ENCODE measurements at regions not wholly inside any gene's neighbourhood (a gene's known extent, or its start where the extent isn't known, plus 50 kb on each side); places are given as distances from the start of the nearest gene placed in this dataset.

- FAIRE-seq, result no peak
Observed at GRCh38 chr1:194225821-194226220, 1039.4 kb upstream of the B3GALT2 start.

GRCh38 chr1:194223596-194223995 lies 1037.2 kb upstream of the B3GALT2 start:
- CTCF ChIA-PET, result no interaction called here
- no peak overlapping the region for H3K27ac ChIP-seq
- no peak for TF ChIP-seq MAX (IDR thresholded peaks at IDR 0.05)
- no peak for TF ChIP-seq ZC3H11A (IDR thresholded peaks at IDR 0.05)
- TF ChIP-seq ATOH8 (CRISPR knock-in tag; IDR thresholded peaks at IDR 0.05; ENCODE audit: low read depth), result no peak
- TF ChIP-seq USF2 (IDR thresholded peaks at IDR 0.05), result no peak
- no peak for TF ChIP-seq RNF2 (IDR thresholded peaks at IDR 0.05; ENCODE audit: borderline replicate concordance, low read depth)
- no peak for TF ChIP-seq NFE2L2 (conservative IDR thresholded peaks at IDR 0.05; ENCODE audit: low read length)
- no peak for TF ChIP-seq CEBPB (IDR thresholded peaks at IDR 0.05)
- no peak for TF ChIP-seq ZSCAN20 (CRISPR knock-in tag; IDR thresholded peaks at IDR 0.05)
- TF ChIP-seq SMC3 (IDR thresholded peaks at IDR 0.05), result no peak
- TF ChIP-seq FOSB (CRISPR knock-in tag; IDR thresholded peaks at IDR 0.05), result no peak
- no peak for TF ChIP-seq HOXA7 (CRISPR knock-in tag; IDR thresholded peaks at IDR 0.05)
- TF ChIP-seq GATA3 (IDR thresholded peaks at IDR 0.05; ENCODE audit: borderline replicate concordance), result no peak
- TF ChIP-seq FOXS1 (CRISPR knock-in tag; IDR thresholded peaks at IDR 0.05), result no peak
- TF ChIP-seq HOXB13 (CRISPR knock-in tag; IDR thresholded peaks at IDR 0.05; ENCODE audit: low read depth), result no peak
- 29% methylated on average over 1 of the region's 1 CpG for WGBS (ENCODE audit: missing lambda C conversion rate)
- DNase-seq (ENCODE audit: low read depth in 1 of 2, low spot score in 1 of 2) (no peak), FAIRE-seq (no peak), ATAC-seq (no peak)
- H3K4me1 ChIP-seq, result no peaks in the 10 kb centered on the region
- no peak overlapping the region for H3K4me2 ChIP-seq
- H3K4me3 ChIP-seq, result no peak overlapping the region
- POLR2A ChIA-PET, result no interaction called here
- no peaks in the 10 kb centered on the region for H3K9me3 ChIP-seq

More at GRCh38 chr1:194225821-194226220, 1039.4 kb upstream of the B3GALT2 start:
- TF ChIP-seq MAFK (IDR thresholded peaks at IDR 0.05; ENCODE audit: partially characterized antibody) (no peak), ATOH8 (CRISPR knock-in tag; IDR thresholded peaks at IDR 0.05; ENCODE audit: low read depth) (no peak), POLR2AphosphoS2 (conservative IDR thresholded peaks at IDR 0.05; ENCODE audit: low read length) (no peak), ZC3H11A (IDR thresholded peaks at IDR 0.05) (no peak)
- no peak for DNase-seq (ENCODE audit: low read depth in 1 of 2, low spot score in 1 of 2)
- Histone ChIP-seq H3K9me3 (no peaks in the 10 kb centered on the region), H3K4me1 (no peaks in the 10 kb centered on the region), H3K27ac (no peak overlapping the region), H3K4me2 (no peak overlapping the region), H3K4me3 (no peak overlapping the region)
- 62% methylated on average over 2 of the region's 2 CpGs for WGBS (ENCODE audit: missing lambda C conversion rate)
- ChIA-PET POLR2A (no interaction called here), CTCF (interaction anchor here (0.6 kb wide), 1 partner anchor 1019 kb away, joined by 6 read pairs; no protein-coding TSS in a partner anchor)
- no peak for ATAC-seq

GRCh38 chr1:194215448-194215847 lies 1029.0 kb upstream of the B3GALT2 start:
- ChIA-PET POLR2A (no interaction called here), CTCF (no interaction called here)
- TF ChIP-seq ZNF302 (CRISPR knock-in tag; IDR thresholded peaks at IDR 0.05) (no peak), HEYL (CRISPR knock-in tag; IDR thresholded peaks at IDR 0.05) (no peak), RAD21 (conservative IDR thresholded peaks at IDR 0.05 in 1 of 2, IDR thresholded peaks at IDR 0.05 in 1 of 2) (no peak), POLR2A (IDR thresholded peaks at IDR 0.05; ENCODE audit: low read length) (no peak), ZC3H11A (IDR thresholded peaks at IDR 0.05) (no peak), HOXB5 (CRISPR knock-in tag; IDR thresholded peaks at IDR 0.05) (no peak), RNF2 (IDR thresholded peaks at IDR 0.05; ENCODE audit: borderline replicate concordance, low read depth) (no peak)
- H3K9me3 ChIP-seq, result no peaks in the 10 kb centered on the region
- WGBS (ENCODE audit: missing lambda C conversion rate), result 96% methylated on average over 1 of the region's 1 CpG
- FAIRE-seq (no peak), ATAC-seq (no peak), DNase-seq (ENCODE audit: low read depth in 1 of 2, low spot score in 1 of 2) (no peak)
- no peak overlapping the region for H3K27ac ChIP-seq
- no peak overlapping the region for H3K4me3 ChIP-seq
- no peak overlapping the region for H3K4me2 ChIP-seq
- no peaks in the 10 kb centered on the region for H3K4me1 ChIP-seq

Data from A549 (cell line).